GM18511 (cell line): ENCODE measurements at regions not wholly inside any gene's neighbourhood (a gene's known extent, or its start where the extent isn't known, plus 50 kb on each side); places are given as distances from the start of the nearest gene placed in this dataset.
A peak's percentile ranks its signal among the peaks of the same experiment; 100 is the strongest.

Experiments used
- ATAC-seq: cut with Tn5 transposase; IDR thresholded peaks from one replicate; pipeline ENCODE4 v1.9.1; 2021; ENCODE audit warnings: mild to moderate bottlenecking, moderate library complexity; ENCODE audit not compliant: unreplicated experiment

DNA sequence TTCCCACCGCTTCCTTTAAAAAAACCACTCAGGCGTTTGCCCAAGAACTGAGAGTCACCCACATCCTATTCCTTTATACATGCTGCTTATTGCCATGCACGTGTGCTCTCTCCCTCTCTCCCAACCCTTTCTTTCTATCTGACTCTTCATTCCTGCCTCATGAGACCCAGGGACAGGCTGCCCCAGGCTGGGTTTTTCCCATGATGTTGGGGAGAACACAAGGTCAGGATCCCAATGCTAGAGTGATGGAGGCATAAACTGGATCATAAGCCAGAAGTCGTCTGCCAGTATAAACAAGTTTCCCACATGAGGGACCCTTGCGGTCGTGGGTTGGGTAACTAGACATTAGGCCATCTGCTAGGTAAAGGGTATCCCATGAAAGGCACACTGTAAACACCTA lies 64.9 kb downstream of the CD2 start:
- ATAC-seq, result no peak

DNA sequence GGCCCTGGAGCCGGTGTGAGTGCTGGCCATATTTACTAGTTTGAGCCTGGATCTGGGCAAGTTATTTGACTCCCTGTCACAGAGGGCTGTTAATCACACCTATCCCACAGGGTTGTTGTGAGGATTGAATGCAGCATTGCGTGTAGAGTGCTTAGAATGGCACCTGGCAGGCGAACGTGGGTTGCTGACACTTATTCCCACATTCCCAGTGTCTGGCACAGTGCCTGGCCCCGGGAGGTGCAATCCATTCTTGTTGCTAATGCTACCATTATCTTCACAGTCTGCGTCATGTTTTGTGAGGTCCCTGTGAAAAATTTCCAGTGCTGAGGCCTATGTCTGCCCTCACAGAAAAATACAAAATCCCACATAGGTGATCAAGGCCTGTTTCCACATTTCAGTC lies 66.1 kb downstream of the CD2 start:
- ATAC-seq, result no peak

DNA sequence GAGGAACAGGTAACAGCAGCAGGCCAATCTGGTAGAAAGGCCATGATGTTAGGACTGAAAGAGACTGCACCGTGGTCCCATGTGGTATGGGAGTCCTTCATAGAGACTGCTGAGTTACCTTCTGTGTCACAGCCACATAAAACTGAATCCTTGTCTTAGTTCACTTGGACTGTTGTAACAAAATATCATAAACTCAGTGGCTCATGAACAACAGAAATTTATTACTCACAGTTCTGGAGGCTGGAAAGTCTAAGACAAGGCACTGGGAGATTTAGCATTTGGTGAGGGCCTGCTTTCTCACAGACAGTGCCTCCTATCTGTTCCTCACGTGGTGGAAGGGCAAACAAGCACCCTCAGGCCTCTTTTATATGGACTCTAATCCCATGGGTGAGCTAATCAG lies 67.5 kb downstream of the CD2 start:
- ATAC-seq, result no peak

DNA sequence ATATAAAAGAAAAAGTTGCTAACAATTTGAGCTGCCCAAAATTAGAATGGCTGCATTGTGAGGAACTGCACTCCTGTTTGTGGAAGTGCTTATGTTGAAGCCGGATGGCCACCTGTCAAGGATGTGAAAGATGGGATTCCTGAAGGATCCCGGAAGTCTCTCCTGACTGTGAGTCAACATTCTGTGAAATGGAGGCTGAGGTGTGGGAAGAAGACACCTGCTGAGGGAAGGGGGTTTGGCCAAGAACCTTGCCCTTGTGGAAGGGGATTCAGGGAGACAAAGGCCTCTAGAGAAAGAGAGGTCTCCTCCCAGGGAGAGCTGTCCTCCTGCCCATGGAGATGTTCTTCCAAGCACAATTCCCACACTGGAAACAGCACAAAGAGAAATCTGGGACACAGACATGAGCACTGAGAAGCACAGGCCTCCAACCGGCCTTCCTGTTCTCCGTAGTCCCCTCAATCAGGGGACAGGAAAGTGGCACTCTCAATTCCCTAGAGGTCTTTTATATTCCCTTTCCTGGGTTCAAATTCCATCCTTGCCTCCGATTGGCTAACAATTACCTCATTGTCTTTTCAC lies 70.5 kb downstream of the CD2 start:
- ATAC-seq, result no peak

DNA sequence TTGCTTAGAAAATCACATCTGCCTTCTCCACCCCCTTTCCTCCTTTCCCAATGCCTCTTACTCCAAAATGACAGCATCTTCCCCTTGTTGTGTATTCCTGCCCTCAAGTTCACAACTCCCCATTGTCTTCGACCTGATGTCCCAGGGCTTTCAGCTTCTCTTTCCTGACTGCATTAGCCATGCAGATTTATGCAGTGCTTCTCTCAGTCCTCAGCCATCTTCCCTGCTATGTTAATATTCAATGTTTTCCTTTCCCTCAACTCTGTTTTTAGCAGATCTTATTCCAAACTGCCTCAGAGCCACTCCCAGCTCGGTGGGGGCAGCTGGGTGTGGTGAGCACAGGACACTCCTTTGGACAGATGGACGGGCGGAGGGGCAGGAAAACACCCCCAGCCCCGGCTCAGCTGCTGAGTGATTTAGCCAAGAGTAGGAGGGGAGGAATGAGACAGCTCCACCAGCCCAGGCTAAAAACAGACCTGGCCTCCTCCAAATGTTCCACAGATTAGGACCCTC lies 71.0 kb downstream of the CD2 start:
- ATAC-seq, result no peak

DNA sequence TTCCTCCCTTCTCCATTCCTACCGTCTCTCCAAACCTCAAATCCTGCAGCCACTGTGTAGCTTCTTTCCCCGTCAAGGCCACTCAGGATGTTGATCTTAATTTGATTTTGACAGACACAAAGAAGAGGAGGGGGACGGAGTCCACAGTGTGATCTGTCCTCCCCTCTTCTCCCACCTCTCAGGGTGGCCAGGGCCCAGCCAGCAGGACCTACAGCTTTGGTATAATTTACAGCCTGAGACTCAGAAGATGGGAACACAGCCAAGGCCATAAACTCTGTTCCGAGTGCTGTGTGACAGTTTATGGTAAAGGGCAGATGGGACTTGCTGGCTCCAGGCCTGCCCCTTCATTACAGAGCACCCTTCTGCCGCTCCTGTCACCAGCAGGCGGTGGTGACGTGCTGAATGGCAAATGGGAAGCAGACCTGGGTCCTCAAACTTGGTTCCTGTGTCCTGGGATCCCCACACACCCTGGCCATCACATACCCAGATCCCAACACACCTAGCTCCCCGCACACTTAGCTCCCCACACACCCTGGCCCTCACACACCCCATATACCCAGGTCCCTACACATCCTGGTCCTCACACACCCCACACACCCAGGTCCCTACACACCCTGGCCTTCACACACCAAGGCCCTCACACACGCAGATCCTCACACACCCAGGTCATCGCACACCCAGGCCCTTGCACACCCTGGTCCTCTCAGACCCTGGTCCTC lies 71.6 kb downstream of the CD2 start:
- ATAC-seq, result no peak

DNA sequence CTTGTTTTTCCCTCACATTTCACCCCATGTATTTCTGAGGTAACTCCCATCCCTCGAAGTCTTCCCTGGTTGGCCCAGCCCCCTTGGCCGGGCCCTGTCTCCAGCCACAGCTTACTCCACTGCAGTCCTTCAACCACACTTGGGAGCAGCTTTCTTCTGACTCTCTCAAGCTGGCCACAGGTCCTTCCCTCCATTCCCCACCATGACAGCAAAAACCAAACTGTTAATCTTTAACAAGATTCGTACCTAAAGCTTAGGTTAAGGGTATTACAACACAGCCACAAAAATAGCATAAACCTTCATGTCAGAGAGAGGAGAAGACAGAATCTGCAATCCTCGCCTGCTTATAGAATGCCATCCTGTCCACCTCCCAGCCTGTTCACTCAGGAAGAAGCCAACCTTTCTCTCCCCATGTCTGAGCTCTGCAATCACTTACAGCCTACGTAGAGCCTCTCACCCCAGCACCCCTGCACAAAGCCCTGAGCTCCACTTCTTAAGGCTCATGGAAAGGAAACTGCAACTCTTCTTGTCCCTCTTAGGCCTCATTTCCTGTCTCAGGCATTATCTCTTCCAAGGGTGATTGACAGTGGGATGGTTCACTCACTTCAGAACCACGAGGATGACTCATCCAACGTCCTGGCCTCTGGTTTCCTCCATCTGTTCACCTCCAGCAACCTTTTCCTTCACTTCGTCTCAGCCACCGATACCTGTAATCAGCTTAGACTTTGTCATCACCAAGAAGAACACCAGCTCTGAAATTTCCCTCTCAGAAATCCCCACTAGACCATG lies 72.8 kb downstream of the CD2 start:
- peak; percentile 92 for ATAC-seq

DNA sequence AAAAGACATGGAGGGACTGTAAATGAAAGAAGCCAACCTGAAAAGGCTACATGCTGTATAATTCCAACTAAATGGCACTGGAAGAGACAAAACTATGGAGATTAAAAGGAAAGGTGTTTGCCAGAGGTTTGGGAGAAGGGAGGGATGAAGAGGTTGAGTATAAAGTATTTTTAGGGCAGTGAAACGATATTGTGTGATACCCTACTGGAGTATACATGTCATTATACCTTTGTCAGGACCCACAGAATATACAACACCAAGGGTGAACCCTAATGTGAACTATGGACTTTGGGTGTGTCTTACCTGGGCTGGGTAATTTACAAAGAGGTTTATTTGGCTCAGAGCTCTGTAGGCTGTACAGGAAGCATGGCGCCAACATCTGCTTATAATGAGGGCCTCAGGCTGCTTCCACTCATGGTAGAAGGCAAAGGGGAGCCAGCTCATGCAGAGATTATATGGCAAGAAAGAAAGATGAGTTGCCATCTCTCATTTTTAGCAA lies 73.4 kb downstream of the CD2 start:
- ATAC-seq, result no peak

DNA sequence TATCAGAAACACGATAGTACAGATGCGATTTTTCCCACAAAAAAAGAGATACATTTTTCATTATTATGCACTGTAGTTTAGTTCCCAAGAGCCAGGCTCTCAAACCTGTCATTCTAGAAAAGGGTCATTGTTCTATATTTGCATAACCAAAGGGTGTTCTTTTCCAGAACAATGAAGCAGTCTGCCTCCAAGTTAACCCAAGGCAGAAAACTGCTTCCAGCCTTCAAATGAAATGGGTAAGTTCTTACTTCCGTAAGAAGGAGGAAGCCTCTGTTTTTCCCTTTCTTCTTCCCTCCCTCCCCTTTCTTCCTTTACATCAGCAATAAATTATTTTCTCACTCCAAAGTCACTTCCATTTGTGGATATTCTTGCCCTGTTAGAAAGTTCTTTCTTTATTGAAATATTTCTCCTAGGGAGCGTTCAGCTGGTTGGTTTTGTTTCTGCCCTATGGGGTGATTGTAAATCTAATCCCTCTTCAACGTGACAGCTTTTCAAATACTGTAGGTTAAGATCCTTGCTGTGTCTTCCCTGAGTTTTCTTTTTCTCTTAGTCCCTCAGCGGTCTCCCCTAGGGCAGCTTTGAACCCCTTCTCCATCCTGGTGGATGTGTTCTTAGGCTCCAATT lies 77.3 kb upstream of the PTGFRN start:
- ATAC-seq, result no peak

DNA sequence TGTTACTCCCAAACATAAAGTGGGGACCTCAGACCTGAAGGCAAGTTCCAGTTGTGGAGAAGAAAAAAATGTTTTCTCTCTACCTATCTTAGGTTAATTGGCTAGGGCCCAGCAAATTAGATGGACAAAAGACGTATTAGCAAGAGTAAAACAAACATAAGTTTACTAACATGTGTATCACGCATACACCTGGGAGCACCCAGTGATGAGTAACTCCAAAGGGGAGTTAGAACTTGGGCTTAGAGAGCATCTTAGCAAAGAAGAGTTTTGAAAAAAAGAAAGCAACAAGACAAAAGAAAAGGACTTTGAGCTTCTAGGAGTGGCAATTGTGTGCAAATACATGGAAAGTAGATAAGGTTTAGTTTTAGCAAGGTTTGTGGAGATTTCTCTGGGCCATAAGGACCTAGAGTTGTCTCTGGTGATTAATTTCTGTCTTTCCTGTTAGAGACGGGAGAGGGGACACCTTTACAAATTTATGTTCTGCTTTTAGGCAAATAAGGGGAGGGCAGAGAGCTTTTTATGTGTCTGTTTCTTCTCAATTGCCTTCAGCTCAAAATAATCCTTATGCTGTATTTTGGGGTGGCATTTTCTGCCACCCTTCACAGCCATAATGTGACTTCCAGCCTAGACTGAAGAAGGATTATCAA lies 76.7 kb upstream of the PTGFRN start:
- ATAC-seq, result no peak

DNA sequence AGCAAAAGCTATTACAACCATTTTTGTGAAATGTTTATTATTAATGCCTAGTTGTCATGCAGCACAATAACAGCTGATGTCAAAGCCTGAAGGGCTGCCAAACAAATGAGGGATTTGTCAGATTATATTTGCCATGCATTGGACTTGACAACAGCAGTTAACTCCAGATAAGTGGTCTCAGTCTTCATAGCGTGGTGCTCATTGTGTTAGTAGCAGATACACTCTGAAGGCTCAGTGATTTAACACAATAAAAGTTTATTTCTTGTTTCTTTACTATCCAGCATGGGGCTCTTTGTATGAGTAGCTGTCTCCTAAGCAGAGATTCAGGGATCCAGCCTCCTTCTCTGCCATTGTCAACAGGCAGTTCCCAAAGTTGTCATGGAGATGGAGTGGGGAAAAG lies 76.0 kb upstream of the PTGFRN start:
- no peak for ATAC-seq

DNA sequence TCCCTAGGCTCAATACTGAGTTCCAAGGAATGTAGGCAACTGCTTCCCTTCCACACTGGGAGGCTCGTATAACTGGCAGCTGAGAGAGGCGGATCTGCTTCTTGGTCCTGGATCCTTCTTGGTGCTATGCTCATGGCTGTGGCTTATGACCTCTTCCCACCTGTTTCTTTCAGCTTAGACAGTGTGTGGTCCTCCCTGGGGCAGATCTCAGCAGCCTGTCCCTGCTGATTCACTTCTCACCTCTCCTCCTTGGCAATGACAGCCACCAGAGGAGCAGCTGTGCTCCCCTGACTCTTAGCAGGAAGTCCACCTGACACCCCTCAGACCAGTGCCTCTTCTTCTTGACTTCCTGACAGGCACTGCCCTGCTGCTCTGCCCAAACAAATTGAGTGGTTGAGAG lies 75.1 kb upstream of the PTGFRN start:
- ATAC-seq, result no peak

DNA sequence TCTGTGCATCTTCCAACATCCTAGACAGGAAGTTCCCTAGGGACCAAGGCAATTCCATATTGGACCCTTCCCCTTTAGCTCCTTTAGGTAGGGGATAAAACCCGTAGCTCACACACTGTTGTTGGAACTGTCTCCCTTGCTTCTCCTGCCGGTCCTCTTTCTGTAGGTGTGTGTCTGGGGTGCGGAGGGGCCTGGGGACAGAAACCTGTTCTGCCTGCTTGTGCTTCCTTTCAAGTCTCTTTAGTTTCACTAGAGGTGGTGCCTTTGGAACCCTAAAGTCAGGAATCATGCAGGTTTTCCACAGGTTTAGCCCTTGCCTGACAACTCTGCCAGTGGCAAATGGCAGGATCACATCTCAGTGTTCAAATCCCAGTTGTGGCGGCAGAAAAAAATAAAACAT lies 74.6 kb upstream of the PTGFRN start:
- no peak for ATAC-seq

DNA sequence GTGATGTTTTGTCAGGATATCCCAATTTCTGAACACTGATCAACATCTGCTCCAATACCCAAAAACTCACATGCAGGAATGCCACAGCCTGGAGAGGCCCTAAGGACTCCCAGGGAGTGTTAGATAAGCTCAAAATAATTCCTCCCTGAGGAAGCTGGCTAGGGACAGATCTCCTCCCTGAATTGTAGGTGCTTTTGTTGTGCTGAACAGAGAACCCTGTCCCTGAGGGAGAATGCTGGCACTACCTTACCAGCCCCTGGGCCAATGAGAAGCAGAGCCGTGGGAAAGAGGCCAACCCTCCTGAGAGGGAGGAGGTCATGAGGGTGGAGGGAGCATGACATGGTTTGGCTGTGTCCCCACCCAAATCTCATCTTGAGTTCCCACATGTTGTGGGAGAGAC lies 73.6 kb upstream of the PTGFRN start:
- no peak for ATAC-seq

DNA sequence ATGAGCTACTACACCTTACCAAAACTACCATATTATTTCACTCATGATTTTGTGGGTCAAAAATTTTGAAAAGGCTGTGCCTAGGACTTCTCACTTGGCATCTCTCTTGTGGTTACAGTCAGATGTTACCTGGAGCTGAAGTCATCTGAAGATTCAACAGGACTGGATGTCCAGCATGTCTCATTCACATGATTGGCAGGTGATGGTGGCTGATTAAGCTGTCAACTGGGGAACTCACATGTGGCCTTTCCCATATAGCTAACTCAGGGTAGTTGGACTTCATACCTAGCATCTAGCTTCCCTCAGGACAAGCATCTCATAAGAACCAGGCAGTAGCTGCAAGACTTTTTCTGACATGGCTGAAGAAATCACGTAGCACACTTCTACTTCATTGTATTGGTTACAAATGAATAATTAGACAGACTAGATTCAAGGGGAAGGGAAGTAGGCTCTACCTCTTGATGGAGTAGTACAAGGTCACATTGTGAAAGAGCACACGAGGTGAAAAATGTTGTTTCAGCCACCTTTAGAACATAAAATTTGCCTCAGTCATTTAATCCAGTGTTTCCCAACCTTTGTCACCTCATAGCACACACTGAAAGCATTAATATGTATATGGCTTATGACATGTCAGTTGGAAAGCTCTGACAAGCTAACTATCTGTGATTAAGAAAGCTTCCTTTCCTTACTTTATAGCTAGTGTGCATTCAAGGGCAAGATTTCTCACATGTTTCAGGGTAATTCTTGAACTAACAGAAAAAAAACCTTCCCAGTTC lies 68.0 kb upstream of the PTGFRN start:
- ATAC-seq, result no peak

DNA sequence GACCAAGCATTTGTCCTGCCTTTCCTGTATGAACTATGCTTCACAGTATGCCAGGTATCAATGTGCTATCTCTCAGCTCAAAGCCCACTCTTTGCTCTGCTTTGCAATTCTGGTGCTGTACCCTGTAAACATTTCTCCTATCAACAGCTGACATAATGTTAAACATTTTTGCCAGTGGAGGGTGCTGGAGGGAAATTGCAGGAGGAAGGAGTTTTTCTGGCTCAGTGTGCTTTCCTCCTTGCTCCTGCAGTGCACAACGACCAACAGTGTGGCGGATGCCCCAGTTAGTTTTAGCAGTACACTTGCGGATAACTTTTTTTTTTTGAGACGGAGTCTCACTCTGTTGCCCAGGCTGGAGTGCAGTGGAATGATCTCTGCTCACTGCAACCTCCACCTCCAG lies 67.1 kb upstream of the PTGFRN start:
- no peak for ATAC-seq

DNA sequence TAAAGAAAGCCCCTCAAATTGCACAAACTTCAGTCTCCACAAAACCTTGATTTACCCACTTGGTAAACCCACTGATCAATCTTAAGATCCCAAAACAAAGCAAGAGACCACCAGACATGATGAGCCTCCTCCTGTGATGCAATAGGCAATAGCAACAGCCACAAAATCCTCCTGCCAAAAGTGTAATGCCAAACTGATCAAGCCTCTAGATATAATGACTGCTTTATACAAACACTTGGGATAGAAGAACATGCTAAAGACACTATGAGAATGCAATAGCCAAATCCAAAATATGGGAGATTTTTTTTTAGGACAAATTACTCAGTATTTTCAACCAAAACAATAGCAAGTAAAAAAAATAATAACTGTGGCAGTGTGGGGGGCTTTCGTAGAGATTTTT lies 64.9 kb upstream of the PTGFRN start:
- no peak for ATAC-seq

DNA sequence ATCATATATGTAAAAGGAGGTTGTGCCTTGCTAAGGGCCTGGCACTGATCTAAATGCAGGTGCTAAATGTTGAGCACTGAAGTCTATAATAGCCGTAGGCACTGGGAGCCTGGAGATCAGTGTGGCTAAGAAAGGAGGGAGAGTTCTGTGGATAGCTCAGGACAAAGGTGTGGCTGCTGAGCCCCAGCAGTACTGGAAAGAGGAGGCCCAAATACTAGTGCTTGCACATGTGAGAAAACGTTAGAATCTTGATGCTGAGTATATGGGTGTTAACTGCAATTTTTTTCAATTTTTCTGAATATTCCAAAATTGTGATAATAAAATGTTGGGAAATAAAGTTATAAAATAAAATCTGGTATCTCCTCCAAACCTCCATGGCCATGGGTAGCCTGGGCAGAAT lies 62.5 kb upstream of the PTGFRN start:
- no peak for ATAC-seq

DNA sequence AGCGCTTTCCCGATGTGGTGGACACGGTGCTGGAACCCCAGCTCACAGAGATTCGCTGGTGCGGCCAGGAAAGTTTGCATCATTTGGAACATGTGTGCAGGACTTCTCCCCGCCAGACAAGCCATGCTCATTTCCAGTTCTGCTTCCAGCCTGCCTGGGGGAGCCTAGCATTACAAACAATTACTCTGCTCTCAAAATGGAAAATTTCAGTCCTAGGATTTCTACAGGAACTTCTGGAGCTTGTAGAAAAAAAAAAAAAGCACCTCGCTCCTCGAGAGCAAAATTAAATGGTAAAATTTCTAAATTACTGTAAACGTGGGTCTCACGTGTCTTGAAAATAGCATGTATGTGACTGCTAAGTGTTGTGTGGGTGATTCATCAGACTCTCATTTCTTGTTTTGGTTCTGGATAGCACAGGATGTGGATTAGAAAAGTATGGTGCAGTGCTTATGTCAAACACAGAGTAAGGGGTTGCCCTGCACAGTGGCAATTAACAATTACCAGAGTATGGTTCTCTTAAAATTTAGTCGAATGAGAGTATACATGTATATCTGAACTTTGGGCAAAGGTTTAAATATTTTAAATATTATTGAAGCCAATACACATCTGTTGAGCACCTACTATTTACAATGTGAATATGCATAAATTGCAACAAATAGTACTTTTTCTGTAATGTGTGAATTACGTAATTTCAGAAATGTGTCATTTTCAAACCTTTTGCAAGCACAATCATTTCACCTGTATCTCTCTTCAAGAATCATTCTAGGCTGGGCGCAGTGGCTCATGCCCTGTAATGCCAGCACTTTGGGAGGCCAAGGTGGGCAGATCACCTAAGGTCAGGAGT lies 61.8 kb upstream of the PTGFRN start:
- peak; percentile 87 for ATAC-seq
